Testis (tissue), 2 donors: ENCODE measurements at regions not wholly inside any gene's neighbourhood (a gene's known extent, or its start where the extent isn't known, plus 50 kb on each side); places are given as distances from the start of the nearest gene placed in this dataset.

Experiments
- DNase-seq: peaks from one replicate; pipeline ENCODE4 v3.0.0-alpha.2; 2019
- H3K27ac ChIP-seq, 2 donors: fragments of 200-600 bp; sonication (generic); one replicate each; pipeline ENCODE4 v1.5.1; 2019
- H3K27me3 ChIP-seq: fragments of 200-600 bp; sonication (generic); one replicate; pipeline ENCODE4 v1.5.1; 2019
- H3K36me3 ChIP-seq: fragments of 200-600 bp; sonication (generic); one replicate; pipeline ENCODE4 v1.5.1; 2017; ENCODE audit warnings: low read depth; ENCODE audit errors: missing control alignments
- H3K4me1 ChIP-seq: fragments of 200-600 bp; sonication (generic); one replicate; pipeline ENCODE4 v1.5.1; 2019
- H3K4me3 ChIP-seq, 2 donors: fragments of 200-600 bp; sonication (generic); one replicate each; pipeline ENCODE4 v1.5.1; 2017 to 2019
- H3K9me3 ChIP-seq: fragments of 200-600 bp; sonication (generic); one replicate; pipeline ENCODE4 v1.5.1; 2017
- CTCF ChIP-seq, 3 experiments: fragments of 450-650 bp in 2 of 3; fragments of 200-600 bp in 1 of 3; sonication (generic) in 1 of 3; IDR thresholded peaks; one replicate each; pipeline ENCODE4 v1.5.1; 2016 to 2019; ENCODE audit warnings: antibody characterized with exemption in 3 of 3, mild to moderate bottlenecking in 2 of 3, moderate library complexity in 1 of 3
- POLR2A ChIP-seq: fragments of 450-650 bp; IDR thresholded peaks from one replicate; pipeline ENCODE4 v1.6.1; 2017; ENCODE audit warnings: antibody characterized with exemption, mild to moderate bottlenecking, moderate library complexity
- WGBS, 2 donors: methylation state at CpG; one replicate each; pipeline ENCODE4 v1.1.5; 2018; 5-methylcytosine and 5-hydroxymethylcytosine counted together
- intact Hi-C: fragments of 100-400 bp; cut with DNase I; formaldehyde crosslinking; loops from one replicate; pipeline ENCODE4 v1.15.1; 2023; ENCODE audit warnings: low total_unique reads

GRCh38 chr5:92730486-92730885, 850.5 kb downstream of the NR2F1-AS1 start:
- 84% methylated on average over 1 of the region's 1 CpG for WGBS, 2 donors

GRCh38 chr5:92729088-92729487, 851.9 kb downstream of the NR2F1-AS1 start:
- no peaks in the 10 kb centered on the region for H3K36me3 ChIP-seq
- H3K4me3 ChIP-seq: no peak overlapping the region
- H3K4me1 ChIP-seq: no peaks in the 10 kb centered on the region
- no peak for DNase-seq
- no peaks in the 10 kb centered on the region for H3K27me3 ChIP-seq
- intact Hi-C loops: no loop called here
- TF ChIP-seq POLR2A (no peak), CTCF (IDR thresholded peaks at IDR 0.05) (no peak)
- no peak overlapping the region for H3K27ac ChIP-seq
- 95 to 100% methylated on average over 3 to 5 of the region's 5 CpGs for WGBS, 2 donors
- H3K9me3 ChIP-seq: no peaks in the 10 kb centered on the region

More at GRCh38 chr5:92730486-92730885, 850.5 kb downstream of the NR2F1-AS1 start:
- no peaks in the 10 kb centered on the region for H3K36me3 ChIP-seq
- H3K27me3 ChIP-seq: no peaks in the 10 kb centered on the region
- intact Hi-C loops: no loop called here
- no peak for DNase-seq
- no peak overlapping the region for H3K27ac ChIP-seq
- H3K4me1 ChIP-seq: no peaks in the 10 kb centered on the region
- TF ChIP-seq CTCF (IDR thresholded peaks at IDR 0.05): no peak
- no peak for TF ChIP-seq POLR2A
- H3K4me3 ChIP-seq: no peak overlapping the region
- no peaks in the 10 kb centered on the region for H3K9me3 ChIP-seq

- H3K27ac ChIP-seq: no peak overlapping the region
- intact Hi-C loops: no loop called here
- H3K9me3 ChIP-seq: no peaks in the 10 kb centered on the region
- DNase-seq: no peak
- WGBS, 2 donors: 69 to 77% methylated on average over 5 of the region's 5 CpGs
- no peaks in the 10 kb centered on the region for H3K27me3 ChIP-seq
- no peaks in the 10 kb centered on the region for H3K4me1 ChIP-seq
- no peak overlapping the region for H3K4me3 ChIP-seq
- TF ChIP-seq POLR2A (no peak), CTCF (IDR thresholded peaks at IDR 0.05) (no peak)
- no peaks in the 10 kb centered on the region for H3K36me3 ChIP-seq
Measured at GRCh38 chr5:92715946-92716520, 865.0 kb downstream of the NR2F1-AS1 start.

- no peak overlapping the region for H3K4me3 ChIP-seq
- no peaks in the 10 kb centered on the region for H3K9me3 ChIP-seq
- H3K27ac ChIP-seq: no peak overlapping the region
- TF ChIP-seq CTCF (IDR thresholded peaks at IDR 0.05) (no peak), POLR2A (no peak)
- intact Hi-C loops: no loop called here
- DNase-seq: no peak
- 61 to 73% methylated on average over 1 of the region's 1 CpG for WGBS, 2 donors
- H3K27me3 ChIP-seq: no peaks in the 10 kb centered on the region
- H3K4me1 ChIP-seq: no peaks in the 10 kb centered on the region
- H3K36me3 ChIP-seq: no peaks in the 10 kb centered on the region
Measured at GRCh38 chr5:92713826-92714225, 867.2 kb downstream of the NR2F1-AS1 start.

GRCh38 chr5:92713335-92713743, 867.7 kb downstream of the NR2F1-AS1 start:
- Histone ChIP-seq H3K9me3 (no peaks in the 10 kb centered on the region), H3K27ac (no peak overlapping the region), H3K4me3 (no peak overlapping the region), H3K36me3 (no peaks in the 10 kb centered on the region), H3K4me1 (no peaks in the 10 kb centered on the region), H3K27me3 (no peaks in the 10 kb centered on the region)
- WGBS, 2 donors: 42 to 48% methylated on average over 8 of the region's 8 CpGs
- intact Hi-C loops: no loop called here
- TF ChIP-seq POLR2A: no peak
- no peak for TF ChIP-seq CTCF (IDR thresholded peaks at IDR 0.05)
- DNase-seq: no peak
